Gastrocnemius medialis (tissue), 4 donors: ENCODE measurements at regions not wholly inside any gene's neighbourhood (a gene's known extent, or its start where the extent isn't known, plus 50 kb on each side); places are given as distances from the start of the nearest gene placed in this dataset.

Experiments used
- ATAC-seq, 2 donors: fragments of 150-250 bp; one replicate each; pipeline ENCODE4 v1.9.1; 2016
- DNase-seq, 2 donors: peaks; one replicate each; pipeline ENCODE4 v3.0.0-alpha.2; 2019
- H3K27ac ChIP-seq, 4 donors: fragments of 200-600 bp; sonication (generic); 1 replicate in 1 of 4; 2 replicates in 3 of 4; pipeline ENCODE4 v1.5.1; 2016 to 2018; ENCODE audit warnings: mild to moderate bottlenecking in 2 of 4, moderate library complexity in 1 of 4
- H3K27me3 ChIP-seq, 3 donors: fragments of 200-600 bp; sonication (generic) in 2 of 3; 1 replicate in 1 of 3; 2 replicates in 2 of 3; pipeline versions ENCODE4 v1.5.1 to v1.6.0; 2016 to 2019; ENCODE audit warnings: mild to moderate bottlenecking in 1 of 3, moderate library complexity in 1 of 3
- H3K36me3 ChIP-seq, 2 donors: fragments of 200-600 bp; sonication (generic) in 1 of 2; one replicate each; pipeline ENCODE4 v1.5.1; 2017 to 2018
- H3K4me1 ChIP-seq, 2 donors: fragments of 200-600 bp; sonication (generic) in 1 of 2; one replicate each; pipeline ENCODE4 v1.5.1; 2016 to 2017; ENCODE audit warnings: mild to moderate bottlenecking in 2 of 2
- H3K4me3 ChIP-seq, 4 donors: fragments of 200-600 bp; sonication (generic) in 3 of 4; 1 replicate in 1 of 4; 2 replicates in 3 of 4; pipeline ENCODE4 v1.5.1; 2016 to 2019; ENCODE audit warnings: mild to moderate bottlenecking in 2 of 4
- H3K9me3 ChIP-seq, 3 donors: fragments of 200-600 bp; sonication (generic) in 2 of 3; 1 replicate in 1 of 3; 2 replicates in 2 of 3; pipeline ENCODE4 v1.5.1; 2016 to 2019
- CTCF ChIP-seq, 5 experiments: fragments of 450-650 bp in 3 of 5; fragments of 200-600 bp in 2 of 5; sonication (generic) in 2 of 5; IDR thresholded peaks in 4 of 5; conservative IDR thresholded peaks in 1 of 5; 1 replicate in 4 of 5; 2 replicates in 1 of 5; pipeline ENCODE4 v1.5.1; 2016 to 2019; ENCODE audit warnings: antibody characterized with exemption in 5 of 5, mild to moderate bottlenecking in 3 of 5, moderate library complexity in 3 of 5
- POLR2A ChIP-seq, 2 donors: fragments of 450-650 bp; IDR thresholded peaks; one replicate each; pipeline ENCODE4 v1.6.1; 2017; ENCODE audit warnings: antibody characterized with exemption in 2 of 2, mild to moderate bottlenecking in 2 of 2, moderate library complexity in 2 of 2
- in situ Hi-C, 4 donors: fragments of 200-750 bp; cut with MboI; loops; one replicate each; pipeline versions ENCODE4 v1.15.0 to v1.8.0; 2017; ENCODE audit warnings: low sequenced_read_pairs in 4 of 4
- intact Hi-C: fragments of 100-400 bp; cut with DNase I; formaldehyde crosslinking; loops from one replicate; pipeline ENCODE4 v1.15.1; 2023; ENCODE audit warnings: low total_unique reads

GRCh38 chr9:68640421-68641089 lies 64.5 kb upstream of the PIP5K1B start:
- ATAC-seq = no peak
- in situ Hi-C loops = no loop called here
- intact Hi-C loops = no loop called here
- no peak for TF ChIP-seq CTCF (IDR thresholded peaks at IDR 0.05 in 4 of 5, conservative IDR thresholded peaks at IDR 0.05 in 1 of 5)
- TF ChIP-seq POLR2A (IDR thresholded peaks at IDR 0.05) = no peak
- Histone ChIP-seq H3K36me3 (no peaks in the 10 kb centered on the region), H3K27me3 (no peaks in the 10 kb centered on the region), H3K4me3 (no peak overlapping the region), H3K27ac (no peak overlapping the region), H3K4me1 (no peaks in the 10 kb centered on the region), H3K9me3 (no peaks in the 10 kb centered on the region)
- no peak for DNase-seq

- ATAC-seq (no peak), DNase-seq (no peak)
- Histone ChIP-seq H3K4me1 (no peaks in the 10 kb centered on the region), H3K27ac (no peak overlapping the region), H3K36me3 (no peaks in the 10 kb centered on the region), H3K27me3 (no peaks in the 10 kb centered on the region), H3K4me3 (no peak overlapping the region), H3K9me3 (no peaks in the 10 kb centered on the region)
- intact Hi-C loops = no loop called here
- in situ Hi-C loops = no loop called here
- TF ChIP-seq POLR2A (IDR thresholded peaks at IDR 0.05) = no peak
- no peak for TF ChIP-seq CTCF (IDR thresholded peaks at IDR 0.05 in 4 of 5, conservative IDR thresholded peaks at IDR 0.05 in 1 of 5)
Observed at GRCh38 chr9:68643901-68644809, 60.9 kb upstream of the PIP5K1B start.

GRCh38 chr9:68644831-68645230 lies 60.2 kb upstream of the PIP5K1B start:
- Histone ChIP-seq H3K4me3 (no peak overlapping the region), H3K36me3 (no peaks in the 10 kb centered on the region), H3K27me3 (no peaks in the 10 kb centered on the region), H3K4me1 (no peaks in the 10 kb centered on the region), H3K9me3 (no peaks in the 10 kb centered on the region), H3K27ac (no peak overlapping the region)
- in situ Hi-C loops (no loop called here), intact Hi-C loops (no loop called here)
- DNase-seq (no peak), ATAC-seq (no peak)
- no peak for TF ChIP-seq POLR2A (IDR thresholded peaks at IDR 0.05)
- no peak for TF ChIP-seq CTCF (IDR thresholded peaks at IDR 0.05 in 4 of 5, conservative IDR thresholded peaks at IDR 0.05 in 1 of 5)

GRCh38 chr9:68648164-68648563 lies 56.9 kb upstream of the PIP5K1B start:
- in situ Hi-C loops (no loop called here), intact Hi-C loops (no loop called here)
- Histone ChIP-seq H3K4me1 (no peaks in the 10 kb centered on the region), H3K9me3 (no peaks in the 10 kb centered on the region), H3K36me3 (no peaks in the 10 kb centered on the region), H3K27me3 (no peaks in the 10 kb centered on the region), H3K27ac (no peak overlapping the region), H3K4me3 (no peak overlapping the region)
- no peak for DNase-seq
- ATAC-seq = no peak
- TF ChIP-seq POLR2A (IDR thresholded peaks at IDR 0.05) = no peak
- no peak for TF ChIP-seq CTCF (IDR thresholded peaks at IDR 0.05 in 4 of 5, conservative IDR thresholded peaks at IDR 0.05 in 1 of 5)
